ENCODE measurements at regions not wholly inside any gene's neighbourhood (a gene's known extent, or its start where the extent isn't known, plus 50 kb on each side); places are given as distances from the start of the nearest gene placed in this dataset.

- DNase-seq (ENCODE audit: low read depth, low spot score) (no peak), FAIRE-seq (no peak)
- H3K9me3 ChIP-seq (ENCODE audit: control insufficient read depth, low read depth, low read length) = no peaks in the 10 kb centered on the region
- no peaks in the 10 kb centered on the region for H3K36me3 ChIP-seq (ENCODE audit: control insufficient read depth in 2 of 2, extremely low read depth in 1 of 2, insufficient read depth in 2 of 2, low read length in 2 of 2)
- H3K9ac ChIP-seq (ENCODE audit: control insufficient read depth, extremely low read depth, insufficient read depth, low read length) = no peak overlapping the region
- no peak overlapping the region for H2AFZ ChIP-seq (ENCODE audit: control insufficient read depth, low read length)
- H3K4me1 ChIP-seq (ENCODE audit: control insufficient read depth, extremely low read depth, insufficient read depth, low read length) = peaks cover 2% of the 10 kb centered on the region
- H4K20me1 ChIP-seq (ENCODE audit: control insufficient read depth, extremely low read depth, insufficient read depth, low read length) = no peaks in the 10 kb centered on the region
- no peaks in the 10 kb centered on the region for H3K9me1 ChIP-seq (ENCODE audit: control insufficient read depth, extremely low read depth, insufficient read depth, low read length)
- no peak overlapping the region for H3K27ac ChIP-seq (ENCODE audit: control insufficient read depth, insufficient read depth, low read length)
- no peak for TF ChIP-seq EZH2 (IDR thresholded peaks at IDR 0.05; ENCODE audit: low read length)
- TF ChIP-seq CTCF (optimal IDR thresholded peaks at IDR 0.05 in 1 of 3, IDR thresholded peaks at IDR 0.05 in 1 of 3, conservative IDR thresholded peaks at IDR 0.05 in 1 of 3; ENCODE audit: extremely low read depth in 1 of 3, insufficient read depth in 2 of 3, low read length in 3 of 3) = no peak
- H3K4me3 ChIP-seq (ENCODE audit: control insufficient read depth in 2 of 3, extremely low read depth in 1 of 3, insufficient read depth in 2 of 3, low read depth in 1 of 3, low read length in 3 of 3) = no peak overlapping the region
- dilution Hi-C loops (cut with MboI; ENCODE audit: extremely low pct_ligation_motif_present, low sequenced_read_pairs) = no loop called here
- H3K27me3 ChIP-seq (ENCODE audit: control insufficient read depth, extremely low read depth, insufficient read depth, low read length) = no peaks in the 10 kb centered on the region
- H3K79me2 ChIP-seq (ENCODE audit: control insufficient read depth, insufficient read depth, low read length) = no peaks in the 10 kb centered on the region
- H3K4me2 ChIP-seq (ENCODE audit: control insufficient read depth, extremely low read depth, insufficient read depth, low read depth, low read length) = no peak overlapping the region
These were observed 159.4 kb upstream of the NAMPT start for GRCh38 chr7:106444068-106444655.

- no peaks in the 10 kb centered on the region for H3K27me3 ChIP-seq (ENCODE audit: control insufficient read depth, extremely low read depth, insufficient read depth, low read length)
- no peaks in the 10 kb centered on the region for H4K20me1 ChIP-seq (ENCODE audit: control insufficient read depth, extremely low read depth, insufficient read depth, low read length)
- no peaks in the 10 kb centered on the region for H3K79me2 ChIP-seq (ENCODE audit: control insufficient read depth, insufficient read depth, low read length)
- no peak for TF ChIP-seq CTCF (optimal IDR thresholded peaks at IDR 0.05 in 1 of 3, IDR thresholded peaks at IDR 0.05 in 1 of 3, conservative IDR thresholded peaks at IDR 0.05 in 1 of 3; ENCODE audit: extremely low read depth in 1 of 3, insufficient read depth in 2 of 3, low read length in 3 of 3)
- no peak for TF ChIP-seq EZH2 (IDR thresholded peaks at IDR 0.05; ENCODE audit: low read length)
- H3K9me1 ChIP-seq (ENCODE audit: control insufficient read depth, extremely low read depth, insufficient read depth, low read length) = no peaks in the 10 kb centered on the region
- DNase-seq (ENCODE audit: low read depth, low spot score) (no peak), FAIRE-seq (no peak)
- dilution Hi-C loops (cut with MboI; ENCODE audit: extremely low pct_ligation_motif_present, low sequenced_read_pairs) = no loop called here
- H3K27ac ChIP-seq (ENCODE audit: control insufficient read depth, insufficient read depth, low read length) = no peak overlapping the region
- H3K4me3 ChIP-seq (ENCODE audit: control insufficient read depth in 2 of 3, extremely low read depth in 1 of 3, insufficient read depth in 2 of 3, low read depth in 1 of 3, low read length in 3 of 3) = no peak overlapping the region
- H3K9me3 ChIP-seq (ENCODE audit: control insufficient read depth, low read depth, low read length) = no peaks in the 10 kb centered on the region
- H3K4me1 ChIP-seq (ENCODE audit: control insufficient read depth, extremely low read depth, insufficient read depth, low read length) = no peaks in the 10 kb centered on the region
- H3K9ac ChIP-seq (ENCODE audit: control insufficient read depth, extremely low read depth, insufficient read depth, low read length) = no peak overlapping the region
- no peaks in the 10 kb centered on the region for H3K36me3 ChIP-seq (ENCODE audit: control insufficient read depth in 2 of 2, extremely low read depth in 1 of 2, insufficient read depth in 2 of 2, low read length in 2 of 2)
- no peak overlapping the region for H3K4me2 ChIP-seq (ENCODE audit: control insufficient read depth, extremely low read depth, insufficient read depth, low read depth, low read length)
- H2AFZ ChIP-seq (ENCODE audit: control insufficient read depth, low read length) = peak overlapping the region; percentile 38
These were observed 158.4 kb upstream of the NAMPT start for GRCh38 chr7:106443156-106443555.
